SW480 (cell line): ENCODE measurements at regions not wholly inside any gene's neighbourhood (a gene's known extent, or its start where the extent isn't known, plus 50 kb on each side); places are given as distances from the start of the nearest gene placed in this dataset.
A peak's percentile ranks its signal among the peaks of the same experiment; 100 is the strongest.
"Not testable (repeated sequence)": the region's sequence is repeated elsewhere in the genome, so short reads cannot be mapped to it uniquely, and the experiment has no call there.

Experiments
- DNase-seq: peaks from one replicate; pipeline ENCODE4 v3.0.0-alpha.2; 2016; ENCODE audit warnings: low spot score

DNA sequence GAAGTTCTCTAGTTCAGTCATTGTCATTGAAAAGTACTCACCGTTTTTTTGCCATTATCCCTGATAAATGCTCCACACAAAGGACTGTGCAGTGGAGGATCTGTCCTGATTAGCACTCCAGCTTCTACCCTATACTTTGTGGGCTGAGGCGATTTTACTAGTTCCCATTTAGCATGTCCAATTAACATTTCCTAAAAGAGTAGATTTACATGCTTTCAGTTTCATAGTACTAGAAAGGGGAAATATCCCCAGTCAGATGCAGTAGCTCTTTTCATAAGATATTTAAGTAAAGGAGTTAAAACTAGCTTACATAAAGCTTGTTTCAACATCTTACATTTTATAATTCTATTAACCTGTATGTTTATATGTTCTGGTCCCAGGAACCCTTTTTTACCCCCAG is 144.9 kb upstream of the APOOL start:
- not testable (repeated sequence) for DNase-seq

DNA sequence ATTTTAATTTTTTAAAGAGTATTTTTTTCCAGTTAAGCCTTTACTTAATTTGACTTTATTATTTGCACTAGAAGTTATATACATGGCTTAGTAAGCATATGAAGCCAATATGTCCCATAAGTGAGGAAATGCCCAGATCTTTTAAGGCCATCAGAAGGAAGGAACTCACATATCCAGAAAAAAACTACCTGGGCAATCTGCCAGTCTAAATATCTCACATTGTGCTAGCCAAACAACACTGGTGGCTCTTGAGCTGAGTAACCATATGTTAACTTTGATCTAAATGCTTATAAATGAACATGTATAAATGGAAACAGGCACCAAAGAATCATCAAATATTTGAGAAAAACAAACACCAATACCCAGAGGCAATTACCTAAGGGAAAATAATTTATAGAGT is 138.6 kb upstream of the APOOL start:
- no peak for DNase-seq

DNA sequence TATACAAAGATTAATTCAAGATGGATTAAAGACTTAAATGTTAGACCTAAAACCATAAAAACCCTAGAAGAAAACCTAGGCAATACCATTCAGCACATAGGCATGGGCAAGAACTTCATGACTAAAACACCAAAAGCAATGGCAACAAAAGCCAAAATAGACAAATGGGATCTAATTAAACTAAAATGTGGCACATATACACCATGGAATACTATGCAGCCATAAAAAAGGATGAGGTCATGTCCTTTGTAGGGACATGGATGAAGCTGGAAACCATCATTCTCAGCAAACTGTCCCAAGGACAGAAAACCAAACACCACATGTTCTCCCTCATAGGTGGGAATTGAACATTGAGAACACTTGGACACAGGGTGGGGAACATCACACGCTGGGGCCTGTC is 133.4 kb upstream of the APOOL start:
- DNase-seq: not testable (repeated sequence)

GRCh38 chrX:84872160-84872771 is 131.4 kb upstream of the APOOL start:
- DNase-seq: not testable (repeated sequence)

GRCh38 chrX:84873176-84873575 is 130.5 kb upstream of the APOOL start:
- no peak for DNase-seq

- no peak for DNase-seq
Observed at GRCh38 chrX:84876876-84877275, 126.8 kb upstream of the APOOL start.

DNA sequence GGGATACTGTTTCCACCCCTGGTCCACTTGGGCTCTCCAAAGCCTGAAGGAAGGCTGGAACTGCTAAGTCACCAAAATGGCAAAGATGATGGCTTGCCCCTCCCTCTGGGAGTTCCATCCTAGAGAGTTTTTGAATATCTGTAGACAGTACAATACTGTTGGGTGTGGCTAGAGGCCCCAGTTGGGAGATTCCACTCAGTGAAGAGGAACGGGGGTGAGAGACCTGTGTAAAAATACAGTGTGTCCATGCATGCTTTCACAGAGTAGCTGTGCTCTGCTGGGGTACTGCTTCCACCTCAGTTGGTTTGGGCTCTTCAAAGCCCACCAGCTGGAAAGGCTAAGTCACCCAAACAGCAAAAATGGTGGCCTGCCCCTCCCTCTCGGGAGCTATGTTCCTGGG is 109.8 kb upstream of the APOOL start:
- DNase-seq: no peak

GRCh38 chrX:84907324-84907968 is 96.2 kb upstream of the APOOL start:
- DNase-seq: peak; percentile 6

DNA sequence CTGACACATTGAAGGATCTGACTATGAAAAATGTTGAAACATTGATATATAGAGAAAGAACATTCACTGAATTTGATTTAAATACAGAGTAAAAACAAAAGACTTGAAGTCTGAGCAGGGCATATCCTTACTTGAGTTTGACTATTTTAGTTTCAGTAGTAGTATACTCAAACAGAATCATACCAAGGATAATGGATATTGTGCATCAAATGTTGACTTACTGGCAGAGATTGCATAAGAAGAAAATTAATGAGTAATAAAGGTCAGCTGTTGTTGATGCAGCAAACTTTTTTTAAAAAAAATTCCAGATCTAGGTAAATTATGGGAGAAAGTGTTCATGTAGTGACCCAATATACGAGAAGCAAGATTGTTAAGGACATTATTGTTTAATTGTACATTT is 94.5 kb upstream of the APOOL start:
- no peak for DNase-seq

DNA sequence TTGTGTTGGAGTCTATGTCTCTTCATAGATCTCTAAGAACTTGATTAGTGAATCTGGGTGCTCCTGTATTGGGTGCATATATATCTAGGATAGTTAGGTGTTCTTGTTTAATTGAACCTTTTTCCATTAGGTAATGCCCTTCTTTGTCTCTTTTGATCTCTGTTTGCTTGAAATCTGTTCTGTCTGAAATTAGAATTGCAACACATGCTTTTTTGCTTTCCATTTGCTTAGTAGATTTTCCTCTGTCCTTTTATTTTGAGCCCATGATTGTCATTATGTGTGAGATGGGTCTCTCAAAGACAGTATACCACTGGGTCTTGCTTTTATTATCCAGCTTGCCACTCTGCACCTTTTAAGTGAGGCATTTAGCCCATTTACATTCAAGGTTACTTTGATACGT is 79.1 kb upstream of the APOOL start:
- DNase-seq: no peak

- DNase-seq: no peak
Observed at GRCh38 chrX:84932814-84933213, 70.9 kb upstream of the APOOL start.

DNA sequence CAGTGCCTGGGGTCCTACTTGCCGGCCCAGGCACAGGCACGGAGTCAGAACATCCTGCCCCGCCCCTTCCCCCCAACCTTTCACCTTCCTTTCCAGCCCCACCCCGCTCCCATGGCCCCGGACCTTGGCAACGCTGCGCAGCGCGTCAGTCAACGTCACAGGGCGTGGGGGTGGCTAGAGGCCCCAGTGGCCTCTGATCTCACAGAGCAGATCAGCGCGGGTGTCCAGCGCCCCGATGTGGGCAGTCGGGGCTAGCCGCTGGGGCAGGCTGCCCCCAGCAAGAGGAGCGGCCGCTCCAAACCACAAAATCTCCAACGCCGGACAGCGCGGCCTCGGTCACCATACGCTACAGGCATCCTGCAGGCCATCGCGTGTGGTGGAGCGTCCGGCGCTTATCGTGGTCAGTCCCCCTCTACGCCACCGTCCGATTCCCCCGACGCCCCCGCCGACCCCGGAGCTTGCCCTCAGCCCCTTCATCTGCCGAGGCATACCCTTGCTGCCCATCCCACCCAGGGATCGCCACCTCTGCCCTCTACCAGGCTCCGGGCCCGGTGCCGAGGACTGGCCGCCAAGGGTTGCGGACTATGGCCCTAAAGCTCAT is 69.6 kb upstream of the APOOL start:
- DNase-seq: no peak
